Suppressor macrophage treated with lipopolysaccharide for 1 hour (primary cell): ENCODE measurements at regions not wholly inside any gene's neighbourhood (a gene's known extent, or its start where the extent isn't known, plus 50 kb on each side); places are given as distances from the start of the nearest gene placed in this dataset.

Experiments used
- DNase-seq, 3 donors: peaks; one replicate each; pipeline ENCODE4 v3.0.0-alpha.2; 2020 to 2022

GRCh38 chr7:91533996-91534395 lies 269.8 kb downstream of the FZD1 start:
- DNase-seq: no peak

DNA sequence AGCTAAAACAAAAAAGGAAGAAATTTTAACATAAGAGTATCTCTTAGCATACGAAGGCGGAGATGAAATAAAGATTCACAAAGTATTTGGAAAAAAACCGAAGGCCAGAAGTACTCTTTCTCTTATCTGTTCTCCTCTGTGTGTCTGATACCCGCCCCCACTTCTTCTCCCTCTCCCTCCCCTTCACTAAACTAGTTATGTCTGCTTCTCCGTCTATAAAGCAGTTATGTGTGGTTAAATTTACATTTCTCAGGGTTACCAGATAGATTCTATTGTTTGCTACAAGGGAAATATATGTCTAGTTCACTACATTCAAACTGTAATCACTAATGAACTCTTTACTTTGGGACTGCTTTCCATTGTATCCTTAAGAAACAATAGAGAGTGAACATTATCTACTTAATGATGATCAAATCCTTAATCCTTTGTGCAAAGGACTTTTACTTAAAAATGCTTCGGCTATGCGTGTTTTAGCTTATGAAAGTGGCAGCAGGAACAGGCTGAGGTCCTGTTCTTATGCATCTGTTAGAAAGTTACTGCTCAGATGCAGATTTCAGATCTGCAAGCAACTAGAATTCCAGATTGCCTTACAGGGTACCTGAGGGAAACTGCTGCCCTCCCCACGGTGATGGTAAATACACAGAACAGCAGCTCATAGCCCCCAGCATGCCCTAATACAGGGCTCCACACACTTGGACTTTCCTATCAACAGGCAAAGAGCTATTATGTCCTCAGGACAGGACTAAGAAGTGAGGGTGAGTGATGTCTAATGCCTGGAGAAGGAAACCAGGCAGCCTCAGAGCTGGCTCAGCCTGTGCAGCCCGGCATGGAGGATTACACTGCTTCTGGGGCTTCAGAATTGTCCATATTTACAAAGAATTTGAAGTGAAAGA lies 273.3 kb downstream of the FZD1 start:
- DNase-seq: no peak

- DNase-seq: no peak
These were observed 277.4 kb downstream of the FZD1 start for GRCh38 chr7:91541641-91542040.

GRCh38 chr7:91543646-91544045 lies 279.4 kb downstream of the FZD1 start:
- no peak for DNase-seq

- DNase-seq: no peak
These were observed 285.6 kb downstream of the FZD1 start for GRCh38 chr7:91549878-91550277.

- DNase-seq: no peak
These were observed 286.7 kb downstream of the FZD1 start for GRCh38 chr7:91550931-91551330.

- no peak for DNase-seq
These were observed 287.3 kb downstream of the FZD1 start for GRCh38 chr7:91551377-91552175.

DNA sequence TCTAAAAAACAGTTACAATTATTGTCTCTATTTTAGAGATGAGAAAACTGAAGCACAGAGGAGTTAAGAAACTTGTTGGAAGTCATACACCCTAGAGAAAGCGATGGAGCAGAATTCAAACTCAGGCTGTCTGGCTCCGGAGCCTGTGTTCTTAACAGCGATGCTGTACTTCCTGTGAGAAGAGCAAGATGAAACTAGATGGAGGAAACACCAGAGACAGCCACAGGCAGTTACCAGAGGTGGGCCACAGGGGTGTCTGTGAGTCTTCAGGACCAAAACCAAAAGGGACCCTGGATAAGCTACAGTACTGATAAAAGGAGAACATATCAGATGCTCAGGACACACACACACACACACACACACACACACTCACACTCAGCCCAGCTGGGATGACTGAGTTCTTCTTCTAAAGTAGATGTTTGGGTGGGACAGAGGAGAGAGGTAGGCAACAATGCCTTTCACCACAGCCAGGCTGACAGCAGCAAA lies 289.2 kb downstream of the FZD1 start:
- no peak for DNase-seq

GRCh38 chr7:91554883-91555282 lies 290.6 kb downstream of the FZD1 start:
- DNase-seq: no peak

DNA sequence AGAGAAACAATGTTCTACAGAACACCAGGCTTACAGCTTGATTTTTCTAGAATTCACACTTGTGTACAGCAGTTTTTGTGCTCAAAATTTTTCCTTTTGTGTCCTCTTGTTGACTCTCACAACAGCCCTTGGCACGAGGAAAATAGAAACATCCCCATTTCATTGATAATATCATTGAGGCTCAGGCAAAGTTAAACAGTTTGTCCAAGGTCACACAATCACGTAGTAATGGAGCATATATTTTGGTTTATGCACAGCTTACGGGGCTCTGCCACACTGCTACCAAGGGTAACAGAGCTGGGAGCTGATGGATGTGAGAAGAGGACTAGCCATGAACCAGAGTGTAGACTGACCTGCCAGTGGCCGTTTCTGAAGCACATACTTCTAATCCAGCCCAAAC lies 292.0 kb downstream of the FZD1 start:
- DNase-seq: no peak

GRCh38 chr7:91556956-91557650 lies 292.9 kb downstream of the FZD1 start:
- no peak for DNase-seq

GRCh38 chr7:91557789-91558404 lies 293.7 kb downstream of the FZD1 start:
- DNase-seq: no peak

DNA sequence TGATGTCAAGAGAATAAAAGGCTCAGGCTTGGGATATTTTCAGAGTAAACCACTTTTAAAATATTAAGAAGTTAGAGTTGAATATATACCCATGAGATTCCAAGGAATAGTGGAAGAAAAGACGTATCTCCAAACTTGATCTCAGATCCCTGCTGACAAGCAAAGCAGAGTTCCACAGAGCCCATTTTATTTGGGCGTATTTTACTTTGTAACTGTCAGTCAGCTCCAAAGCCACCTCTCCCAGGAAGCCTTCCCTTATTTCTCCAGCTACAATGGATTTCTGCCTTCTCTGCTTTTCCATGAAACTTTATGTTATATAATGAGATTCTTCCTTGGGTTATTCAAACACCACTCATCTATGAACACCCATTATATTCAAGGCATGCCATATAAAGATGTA lies 295.7 kb downstream of the FZD1 start:
- DNase-seq: no peak

- no peak for DNase-seq
These were observed 299.9 kb downstream of the FZD1 start for GRCh38 chr7:91564101-91564500.

GRCh38 chr7:91564541-91564940 lies 300.3 kb downstream of the FZD1 start:
- no peak for DNase-seq

DNA sequence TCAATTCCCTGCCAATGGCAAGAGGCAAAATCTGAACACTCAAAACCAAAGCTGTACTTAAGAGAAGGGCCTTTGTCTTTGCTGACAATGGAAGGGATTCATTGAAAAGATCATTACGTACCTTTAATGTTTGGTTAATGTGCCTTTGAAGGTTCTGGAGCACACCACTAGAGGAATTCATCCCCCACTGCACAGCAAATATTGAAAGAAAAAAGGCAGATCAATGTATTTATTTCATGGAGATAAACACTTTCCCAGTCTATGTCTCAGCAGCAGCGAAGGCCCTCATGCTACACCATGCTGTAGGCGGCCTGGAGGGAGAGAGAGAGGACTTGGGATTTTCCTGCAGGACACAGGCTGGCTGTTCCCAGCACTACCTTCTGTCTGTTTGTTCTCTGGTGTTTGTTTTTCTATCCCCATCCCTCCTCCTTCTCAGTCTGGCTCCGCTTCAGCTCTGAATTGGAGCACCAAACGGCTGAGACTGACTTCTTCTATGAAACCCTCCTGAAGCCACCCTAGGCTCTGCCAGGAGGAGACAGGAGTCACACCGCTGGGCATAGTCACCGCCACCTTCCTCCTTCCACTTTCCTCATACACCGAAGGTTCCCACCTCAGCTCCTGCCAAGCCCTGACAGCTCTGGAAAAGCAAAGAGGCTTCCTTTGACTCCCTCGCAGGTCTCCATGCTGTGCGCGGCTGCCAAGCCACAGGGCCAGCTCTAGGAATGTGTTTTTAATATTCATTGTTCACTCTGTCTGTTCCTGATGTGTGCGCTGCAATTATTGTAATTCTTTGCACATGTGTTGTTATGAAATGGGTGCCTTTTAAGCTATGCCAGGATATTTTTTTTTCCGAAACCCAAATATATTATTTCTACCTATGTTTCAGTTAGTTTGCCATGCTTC lies 301.5 kb downstream of the FZD1 start:
- DNase-seq: no peak

DNA sequence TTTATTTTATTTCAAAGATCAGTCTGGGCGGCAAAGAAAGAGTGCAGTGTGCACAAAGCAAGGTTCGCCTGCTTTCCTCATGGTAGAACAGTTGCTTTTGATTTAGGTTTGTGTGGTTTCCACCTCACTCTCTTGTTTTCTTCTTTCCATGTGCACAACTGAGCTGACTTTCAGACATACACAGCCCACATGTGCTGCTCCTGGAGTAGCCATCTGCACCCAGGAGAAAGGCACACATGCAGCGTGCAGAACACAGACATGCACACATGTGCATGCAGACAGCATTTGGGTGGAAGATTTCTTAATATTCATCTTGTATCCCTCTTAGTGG lies 302.1 kb downstream of the FZD1 start:
- no peak for DNase-seq

- no peak for DNase-seq
These were observed 303.1 kb downstream of the FZD1 start for GRCh38 chr7:91567081-91568012.

- no peak for DNase-seq
These were observed 303.9 kb downstream of the FZD1 start for GRCh38 chr7:91568138-91568537.

DNA sequence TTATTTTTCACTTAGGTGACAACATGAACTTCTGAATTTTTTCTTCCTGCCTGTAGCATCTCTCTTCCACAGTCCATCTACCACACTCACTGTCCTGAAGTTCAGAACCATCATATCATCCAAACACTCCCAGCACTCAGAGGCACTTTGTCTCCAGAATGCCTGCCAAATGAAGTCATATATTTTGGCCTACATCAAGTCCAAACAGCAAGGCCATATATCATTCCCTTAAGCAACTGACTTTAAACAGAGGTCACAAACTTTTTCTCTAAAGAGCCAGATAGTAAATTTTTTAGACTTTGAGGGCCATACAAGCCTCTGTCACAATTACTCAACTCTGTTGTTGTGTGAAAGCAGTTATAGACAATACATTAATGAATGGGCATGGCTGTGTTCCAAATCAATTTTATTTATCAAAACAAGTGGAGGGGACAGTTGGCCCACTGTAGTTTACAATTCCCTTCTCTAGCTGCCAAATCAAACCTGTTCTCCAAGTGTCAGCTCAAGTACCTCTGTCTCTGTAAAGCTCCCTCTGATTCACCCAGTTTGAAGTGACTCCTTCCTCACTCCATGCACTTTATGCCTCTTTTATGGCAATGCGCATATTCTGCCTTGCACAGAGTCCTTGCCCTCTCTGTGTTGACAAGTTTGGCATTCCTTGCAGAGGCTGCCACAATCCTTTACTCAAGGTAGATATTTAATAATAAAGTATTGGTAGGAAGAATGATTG lies 305.7 kb downstream of the FZD1 start:
- DNase-seq: no peak
